ENCODE measurements at regions not wholly inside any gene's neighbourhood (a gene's known extent, or its start where the extent isn't known, plus 50 kb on each side); places are given as distances from the start of the nearest gene placed in this dataset.

DNA sequence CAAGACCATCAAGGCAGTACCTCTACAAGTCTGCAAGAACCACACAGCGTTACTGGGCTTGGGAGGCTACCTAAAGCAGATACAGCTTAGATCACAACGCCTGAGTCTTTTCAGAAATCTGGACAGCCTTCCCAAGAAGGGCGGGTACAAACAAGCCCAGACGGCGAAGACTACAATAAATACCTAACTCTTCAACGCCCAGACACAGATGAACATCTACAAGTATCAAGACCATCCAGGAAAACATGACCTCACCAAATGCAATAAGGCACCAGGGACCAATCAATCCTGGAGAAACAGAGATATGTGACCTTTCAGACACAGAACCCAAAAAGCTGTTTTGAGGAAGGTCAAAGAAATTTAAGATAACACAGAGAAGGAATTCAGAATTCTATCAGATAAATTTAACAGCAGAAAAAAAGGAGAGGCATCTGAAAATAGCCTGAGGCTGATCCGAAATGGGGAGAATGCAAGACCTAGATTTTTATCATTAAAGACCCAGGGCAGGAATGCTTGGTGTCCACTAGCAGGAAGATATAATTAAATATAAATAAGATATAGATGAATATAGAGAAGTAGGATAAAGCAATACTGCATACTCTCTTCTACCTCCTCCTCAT is 131.7 kb upstream of the COL21A1 start:
- TF ChIP-seq, protein P1, sequence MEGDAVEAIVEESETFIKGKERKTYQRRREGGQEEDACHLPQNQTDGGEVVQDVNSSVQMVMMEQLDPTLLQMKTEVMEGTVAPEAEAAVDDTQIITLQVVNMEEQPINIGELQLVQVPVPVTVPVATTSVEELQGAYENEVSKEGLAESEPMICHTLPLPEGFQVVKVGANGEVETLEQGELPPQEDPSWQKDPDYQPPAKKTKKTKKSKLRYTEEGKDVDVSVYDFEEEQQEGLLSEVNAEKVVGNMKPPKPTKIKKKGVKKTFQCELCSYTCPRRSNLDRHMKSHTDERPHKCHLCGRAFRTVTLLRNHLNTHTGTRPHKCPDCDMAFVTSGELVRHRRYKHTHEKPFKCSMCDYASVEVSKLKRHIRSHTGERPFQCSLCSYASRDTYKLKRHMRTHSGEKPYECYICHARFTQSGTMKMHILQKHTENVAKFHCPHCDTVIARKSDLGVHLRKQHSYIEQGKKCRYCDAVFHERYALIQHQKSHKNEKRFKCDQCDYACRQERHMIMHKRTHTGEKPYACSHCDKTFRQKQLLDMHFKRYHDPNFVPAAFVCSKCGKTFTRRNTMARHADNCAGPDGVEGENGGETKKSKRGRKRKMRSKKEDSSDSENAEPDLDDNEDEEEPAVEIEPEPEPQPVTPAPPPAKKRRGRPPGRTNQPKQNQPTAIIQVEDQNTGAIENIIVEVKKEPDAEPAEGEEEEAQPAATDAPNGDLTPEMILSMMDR (IDR thresholded peaks at IDR 0.05; ENCODE audit: low read depth, low read length, missing control alignments), result no peak
- no peak overlapping the region for H3K4me3 ChIP-seq (replicated peaks; ENCODE audit: low read depth, low read length)
- no peak for DNase-seq (ENCODE audit: extremely low read depth, low read depth)

DNA sequence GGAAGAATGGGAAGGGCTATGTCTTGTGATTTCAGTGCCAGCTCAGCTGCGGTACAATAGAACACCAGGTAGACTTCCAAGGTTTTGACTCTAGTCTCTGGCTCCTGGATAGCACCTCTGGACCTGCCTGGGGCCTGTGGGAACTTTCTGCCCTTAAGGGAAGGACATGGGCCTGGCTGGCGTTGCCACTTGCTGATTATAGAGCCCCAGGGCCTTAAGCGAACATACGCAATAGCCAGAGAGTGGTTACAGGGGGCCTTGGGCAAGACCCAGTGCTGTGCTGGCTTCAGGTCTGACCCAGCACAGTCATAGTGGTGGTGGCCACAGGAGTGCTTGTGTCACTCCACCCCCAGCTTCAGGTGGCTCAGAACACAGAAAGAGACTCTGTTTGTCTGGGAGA is 131.1 kb upstream of the COL21A1 start:
- DNase-seq (ENCODE audit: extremely low read depth, low read depth), result no peak
- H3K4me3 ChIP-seq (replicated peaks; ENCODE audit: low read depth, low read length), result no peak overlapping the region
- TF ChIP-seq, protein P1 (IDR thresholded peaks at IDR 0.05; ENCODE audit: low read depth, low read length, missing control alignments), result no peak

DNA sequence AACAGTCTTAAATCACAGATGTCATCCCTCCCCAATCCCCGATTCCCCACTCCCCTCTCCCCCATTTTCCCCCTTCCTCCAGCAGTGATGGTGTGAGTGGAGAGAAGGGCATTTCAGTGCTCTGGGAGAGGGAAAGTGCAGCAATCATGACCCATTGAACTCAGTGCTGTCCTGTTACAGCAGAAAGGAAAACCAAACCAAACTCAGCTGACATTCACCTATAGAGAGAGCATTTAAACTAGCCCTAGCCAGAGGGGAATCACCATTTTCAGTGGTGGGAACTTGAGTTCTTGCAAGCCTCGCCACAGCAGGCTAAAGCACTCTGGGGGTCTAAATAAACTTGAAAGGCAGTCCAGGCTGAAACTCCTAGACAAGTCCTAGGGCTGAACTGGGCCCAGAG is 129.9 kb upstream of the COL21A1 start:
- TF ChIP-seq, protein P1 (IDR thresholded peaks at IDR 0.05; ENCODE audit: low read depth, low read length, missing control alignments), result no peak
- DNase-seq (ENCODE audit: extremely low read depth, low read depth), result no peak

DNA sequence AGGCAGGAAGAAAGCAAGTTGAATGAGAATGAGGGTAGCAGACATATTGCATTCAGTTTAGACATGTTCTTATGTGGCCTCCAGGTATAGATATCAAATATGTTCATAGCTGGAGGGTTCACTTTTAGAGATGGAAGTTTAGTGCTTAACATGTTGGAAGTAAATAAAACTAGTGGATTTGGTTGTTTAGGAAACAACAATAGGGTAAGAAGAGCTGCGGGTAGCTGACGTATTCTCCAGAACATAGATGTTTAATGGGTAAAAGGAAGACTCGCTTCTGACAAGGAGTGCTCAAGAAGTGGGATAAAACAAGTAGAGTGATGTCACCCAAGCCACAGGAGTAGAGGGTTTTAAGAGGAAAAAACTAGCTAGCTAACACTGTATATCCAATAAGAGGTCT is 128.4 kb upstream of the COL21A1 start:
- H3K4me3 ChIP-seq (replicated peaks; ENCODE audit: low read depth, low read length), result no peak overlapping the region
- no peak for DNase-seq (ENCODE audit: extremely low read depth, low read depth)
- TF ChIP-seq, protein P1 (IDR thresholded peaks at IDR 0.05; ENCODE audit: low read depth, low read length, missing control alignments), result no peak

More for the DNA sequence above, 129.9 kb upstream of the COL21A1 start:
- no peak overlapping the region for H3K4me3 ChIP-seq (replicated peaks; ENCODE audit: low read depth, low read length)

DNA sequence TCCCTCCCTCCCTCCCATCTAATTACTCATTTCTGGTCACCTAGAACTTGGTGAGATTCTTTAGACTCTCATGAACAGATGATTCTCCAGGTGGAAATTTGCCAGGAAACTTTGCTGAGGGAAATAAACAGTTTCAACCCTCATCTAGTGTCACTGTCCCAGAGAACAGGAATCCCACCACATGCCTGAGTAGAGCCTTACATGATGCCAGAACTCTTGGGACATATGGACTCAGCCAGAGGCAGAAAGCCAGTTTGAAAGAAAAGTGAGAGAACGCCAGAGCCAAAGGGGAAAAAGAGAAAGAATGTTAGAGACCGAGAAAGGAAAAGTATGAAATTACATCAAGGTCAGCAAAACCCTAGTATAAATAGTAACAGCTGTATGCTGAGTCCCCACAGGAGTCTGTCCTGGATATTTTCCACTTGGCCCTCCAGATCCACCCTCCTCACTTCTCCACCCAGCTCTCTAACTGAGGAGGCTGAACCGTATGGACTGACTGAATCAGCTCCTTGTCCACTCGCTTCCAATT is 127.5 kb upstream of the COL21A1 start:
- TF ChIP-seq, protein P1 (IDR thresholded peaks at IDR 0.05; ENCODE audit: low read depth, low read length, missing control alignments), result no peak

DNA sequence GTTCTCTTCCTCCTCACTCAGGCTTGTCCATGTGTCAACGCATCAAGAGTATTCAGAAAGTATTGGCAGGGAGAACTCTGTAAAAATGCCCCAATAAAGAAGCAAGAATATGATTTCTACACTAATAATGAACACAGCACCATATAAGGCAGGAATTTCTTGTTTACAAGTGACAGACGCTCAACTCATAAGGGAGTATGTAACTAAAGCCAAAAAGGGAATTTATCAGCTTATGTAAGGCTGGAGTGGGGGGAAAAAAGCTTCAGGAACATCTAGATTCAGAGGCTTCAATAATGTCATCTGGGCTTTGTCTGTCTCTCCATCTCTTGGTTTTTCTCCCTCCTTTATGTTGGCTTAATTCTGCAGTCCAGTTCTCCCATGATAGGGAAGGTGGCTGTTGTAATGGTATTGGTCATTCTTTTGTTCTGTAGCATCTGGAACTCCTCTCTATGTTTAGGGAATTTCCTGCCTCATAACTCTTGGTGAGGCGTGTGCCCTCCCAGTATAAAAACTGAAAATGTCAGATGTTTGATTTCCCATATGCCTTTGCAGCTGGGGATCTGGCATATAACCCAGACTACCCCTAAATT is 125.1 kb upstream of the COL21A1 start:
- TF ChIP-seq, protein P1 (IDR thresholded peaks at IDR 0.05; ENCODE audit: low read depth, low read length, missing control alignments), result no peak
- no peak overlapping the region for H3K4me3 ChIP-seq (replicated peaks; ENCODE audit: low read depth, low read length)
- DNase-seq (ENCODE audit: extremely low read depth, low read depth), result no peak

More for the DNA sequence above, 127.5 kb upstream of the COL21A1 start:
- peak; percentile 68 for DNase-seq (ENCODE audit: extremely low read depth, low read depth)
- no peak overlapping the region for H3K4me3 ChIP-seq (replicated peaks; ENCODE audit: low read depth, low read length)

Data from HFF-Myc (cell line).